ENCODE measurements at regions not wholly inside any gene's neighbourhood (a gene's known extent, or its start where the extent isn't known, plus 50 kb on each side); places are given as distances from the start of the nearest gene placed in this dataset.

GRCh38 chr5:67248703-67249589, 52.3 kb upstream of the CD180 start:
- Histone ChIP-seq H3K4me2 (no peak overlapping the region), H3K9me3 (peaks cover 9% of the 10 kb centered on the region; the same call in 1 of the 2 replicates), H4K20me1 (no peaks in the 10 kb centered on the region), H3K9ac (no peak overlapping the region), H3K4me3 (no peak overlapping the region), H3K4me1 (peaks cover 12% of the 10 kb centered on the region; the same call in 1 of the 2 replicates), H3K27ac (no peak overlapping the region), H3K36me3 (no peaks in the 10 kb centered on the region), H3K27me3 (no peaks in the 10 kb centered on the region)
- TF ChIP-seq Cebpa-rat (IDR thresholded peaks at IDR 0.05) = no peak

- no peak for TF ChIP-seq Cebpa-rat (IDR thresholded peaks at IDR 0.05)
- Histone ChIP-seq H3K9me3 (no peaks in the 10 kb centered on the region), H3K27me3 (no peaks in the 10 kb centered on the region), H3K9ac (no peak overlapping the region), H3K27ac (no peak overlapping the region), H3K4me1 (peaks cover 12% of the 10 kb centered on the region; the same call in 1 of the 2 replicates), H4K20me1 (no peaks in the 10 kb centered on the region), H3K4me3 (no peak overlapping the region), H3K36me3 (no peaks in the 10 kb centered on the region), H3K4me2 (no peak overlapping the region)
Measured at GRCh38 chr5:67246546-67247268, 50.1 kb upstream of the CD180 start.

Data from BLaER1 (cell line).